GM12878 (cell line): ENCODE measurements at regions not wholly inside any gene's neighbourhood (a gene's known extent, or its start where the extent isn't known, plus 50 kb on each side); places are given as distances from the start of the nearest gene placed in this dataset.

Experiments used
- ATAC-seq: fragments of 200-7000 bp; cut with Tn5 transposase; 3 replicates; pipeline ENCODE4 v1.9.1; 2020; ENCODE audit warnings: mild to moderate bottlenecking, moderate library complexity
- BruUV-seq: library from RNA; stranded (reverse); fragments of 400-500 nt; replicated peaks from 2 replicates; lab custom pipeline; 2021; lab: Mats Ljungman, UMichigan
- CTCF ChIA-PET: fragments of 300-600 bp; sonication (Branson Sonifier 250); formaldehyde crosslinking; extraction: SDS; loops from one replicate; lab custom pipeline; 2021; ENCODE audit warnings: inconsistent platforms; lab: Yijun Ruan, JAX
- POLR2A ChIA-PET: fragments of 350-600 bp; formaldehyde crosslinking; extraction: SDS; loops from one replicate; lab custom pipeline; 2021; ENCODE audit warnings: inconsistent platforms; lab: Charles Lee
- RAD21 ChIA-PET: fragments of 300-600 bp; sonication (Branson Sonifier 250); formaldehyde crosslinking; loops from one replicate; lab custom pipeline; 2023; ENCODE audit warnings: antibody characterized with exemption; ENCODE audit not compliant: unreplicated experiment; lab: Charles Lee
- SMC1A ChIA-PET: fragments of 300-600 bp; sonication (Branson Sonifier 250); formaldehyde crosslinking; loops from one replicate; lab custom pipeline; 2023; ENCODE audit not compliant: unreplicated experiment, uncharacterized antibody; lab: Charles Lee
- DNase-seq: peaks from one replicate; pipeline ENCODE4 v3.0.0-alpha.2; 2011; ENCODE audit warnings: low read depth, low spot score
- FAIRE-seq: peaks from 3 replicates; lab custom pipeline; 2011; peaks lifted over from hg19 to GRCh38; lab: Jason Lieb, UNC
- H2AFZ ChIP-seq: 2 replicates; pipeline ENCODE4 v1.6.0; 2011; ENCODE audit warnings: low read depth, low read length, control low read depth; ENCODE audit not compliant: control insufficient read depth
- H3K27ac ChIP-seq: 2 replicates; pipeline ENCODE4 v1.5.1; 2011; ENCODE audit warnings: control low read depth; ENCODE audit not compliant: control insufficient read depth, insufficient read depth
- H3K27me3 ChIP-seq, 2 experiments: replicated peaks in 1 of 2; 2 replicates each; pipeline versions ENCODE4 v1.6.0 to v1.6.1; 2011; ENCODE audit warnings: low read length in 1 of 2; ENCODE audit not compliant: control insufficient read depth in 2 of 2, insufficient read depth in 2 of 2
- H3K36me3 ChIP-seq, 2 experiments: 2 replicates each; pipeline ENCODE4 v1.5.1; 2011; ENCODE audit warnings: low read length in 1 of 2; ENCODE audit not compliant: control insufficient read depth in 2 of 2, insufficient read depth in 2 of 2
- H3K4me1 ChIP-seq: 2 replicates; pipeline ENCODE4 v1.6.1; 2011; ENCODE audit warnings: mild to moderate bottlenecking, low read length, moderate library complexity, mixed read lengths; ENCODE audit not compliant: control insufficient read depth, insufficient read depth
- H3K4me2 ChIP-seq: 2 replicates; pipeline ENCODE4 v1.6.0; 2011; ENCODE audit warnings: control low read depth; ENCODE audit not compliant: control insufficient read depth, insufficient read depth
- H3K4me3 ChIP-seq: fragments of 200-600 bp; sonication (generic); 2 replicates; pipeline ENCODE4 v1.5.1; 2016
- H3K79me2 ChIP-seq: 2 replicates; pipeline ENCODE4 v1.6.0; 2011; ENCODE audit warnings: low read length; ENCODE audit not compliant: control insufficient read depth, insufficient read depth
- H3K9ac ChIP-seq: 2 replicates; pipeline ENCODE4 v1.8.0; 2011; ENCODE audit warnings: low read length, control low read depth, mixed read lengths; ENCODE audit not compliant: control insufficient read depth, insufficient read depth
- H3K9me3 ChIP-seq: replicated peaks from 3 replicates; pipeline ENCODE4 v1.5.1; 2011; ENCODE audit warnings: mild to moderate bottlenecking, low read length; ENCODE audit not compliant: control insufficient read depth, insufficient read depth
- H4K20me1 ChIP-seq: 2 replicates; pipeline ENCODE4 v1.6.0; 2011; ENCODE audit not compliant: control insufficient read depth, insufficient read depth
- SMC3 ChIP-seq: IDR thresholded peaks from 2 replicates; pipeline ENCODE4 v1.6.1; 2011; ENCODE audit warnings: low read length, improper control_type of control experiment, borderline replicate concordance
- YY1 ChIP-seq: IDR thresholded peaks from 2 replicates; pipeline ENCODE4 v1.6.1; 2011; ENCODE audit warnings: low read depth, mild to moderate bottlenecking, low read length
- WGBS: methylation state at CpG from one replicate; pipeline ENCODE4 v1.1.6; 2016; ENCODE audit warnings: low lambda C conversion rate; ENCODE audit not compliant: insufficient replicate concordance, insufficient coverage; ENCODE audit errors: missing lambda C conversion rate; 5-methylcytosine and 5-hydroxymethylcytosine counted together
- in situ Hi-C: fragments of 300-500 bp; cut with MboI; formaldehyde crosslinking; loops from 9 replicates; pipeline ENCODE4 v1.14.3; 2018; ENCODE audit warnings: mixed read lengths
- intact Hi-C: fragments of 100-400 bp; cut with micrococcal nuclease; formaldehyde crosslinking; loops from one replicate; pipeline ENCODE4 v1.14.2; 2022; ENCODE audit not compliant: unreplicated experiment
- TF ChIP-seq, protein P1 (sequence below): IDR thresholded peaks from 2 replicates; pipeline ENCODE4 v1.6.1; 2012; ENCODE audit warnings: low read length, inconsistent platforms
- TF ChIP-seq, protein P2 (sequence below): IDR thresholded peaks from 2 replicates; pipeline ENCODE4 v1.6.1; 2011; ENCODE audit warnings: low read depth, low read length, improper control_type of control experiment, borderline replicate concordance
- TF ChIP-seq, protein P3 (sequence below): IDR thresholded peaks from 2 replicates; pipeline ENCODE4 v1.6.1; 2011; ENCODE audit warnings: borderline replicate concordance, low read depth, mild to moderate bottlenecking, moderate library complexity, mixed read lengths, low read length; ENCODE audit not compliant: insufficient read depth; ENCODE audit errors: extremely low read length

DNA sequence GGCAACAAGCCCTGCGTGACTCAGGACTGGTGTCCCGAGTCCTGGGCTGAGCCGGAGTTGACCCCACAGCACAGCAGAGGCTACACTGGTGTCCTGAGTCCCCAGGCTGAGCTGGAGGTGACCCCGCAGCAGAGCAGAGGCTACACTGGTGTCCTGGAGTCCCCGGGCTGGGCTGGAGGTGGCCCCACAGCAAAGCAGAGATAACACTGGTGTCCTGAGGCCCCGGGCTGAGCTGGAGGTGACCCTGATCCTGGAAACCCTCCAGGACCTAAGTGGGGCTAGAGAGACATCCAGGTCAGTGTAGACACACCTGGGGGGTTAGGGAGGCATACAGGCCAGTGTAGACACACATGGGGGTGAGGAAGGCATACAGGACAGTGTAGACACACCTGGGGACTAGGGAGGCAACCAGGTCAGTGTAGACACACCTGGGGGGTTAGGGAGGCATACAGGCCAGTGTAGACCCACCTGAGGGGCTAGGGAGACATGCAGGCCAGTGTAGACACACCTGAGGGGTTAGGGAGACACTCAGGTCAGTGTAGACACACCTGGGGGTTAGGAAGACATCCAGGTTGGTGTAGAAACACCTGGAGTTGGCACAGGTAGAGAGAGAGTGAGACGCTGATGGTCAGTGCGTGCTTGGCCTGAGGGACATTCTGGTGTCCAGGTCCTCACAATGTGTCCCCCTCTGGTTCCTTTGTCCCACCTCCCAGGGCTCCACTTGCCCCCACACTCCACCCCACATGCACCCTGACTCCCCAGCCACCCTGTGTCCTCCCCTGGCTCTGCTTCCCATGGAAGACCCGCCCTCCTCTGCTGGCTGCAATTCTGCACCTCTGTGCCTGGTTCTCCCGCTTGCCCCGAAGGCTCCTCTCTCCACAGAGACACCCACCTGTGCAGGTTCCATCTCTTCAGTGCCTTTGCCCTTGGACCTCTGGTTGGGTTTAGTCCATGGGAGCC is 321.6 kb upstream of the SFSWAP start:
- Histone ChIP-seq H3K4me1 (no peaks in the 10 kb centered on the region), H3K79me2 (no peaks in the 10 kb centered on the region), H3K27me3 (no peaks in the 10 kb centered on the region), H3K9me3 (no peaks in the 10 kb centered on the region), H3K4me2 (no peak overlapping the region), H3K36me3 (no peaks in the 10 kb centered on the region), H3K27ac (no peak overlapping the region), H2AFZ (no peak overlapping the region), H4K20me1 (no peaks in the 10 kb centered on the region), H3K9ac (no peak overlapping the region), H3K4me3 (no peak overlapping the region)
- SMC1A ChIA-PET, result no interaction called here
- WGBS, result 36% methylated on average over 10 of the region's 11 CpGs
- in situ Hi-C loops (no loop called here), intact Hi-C loops (no loop called here)
- no peak for DNase-seq
- TF ChIP-seq YY1, result no peak
- no peak for TF ChIP-seq SMC3
- TF ChIP-seq, protein P1, sequence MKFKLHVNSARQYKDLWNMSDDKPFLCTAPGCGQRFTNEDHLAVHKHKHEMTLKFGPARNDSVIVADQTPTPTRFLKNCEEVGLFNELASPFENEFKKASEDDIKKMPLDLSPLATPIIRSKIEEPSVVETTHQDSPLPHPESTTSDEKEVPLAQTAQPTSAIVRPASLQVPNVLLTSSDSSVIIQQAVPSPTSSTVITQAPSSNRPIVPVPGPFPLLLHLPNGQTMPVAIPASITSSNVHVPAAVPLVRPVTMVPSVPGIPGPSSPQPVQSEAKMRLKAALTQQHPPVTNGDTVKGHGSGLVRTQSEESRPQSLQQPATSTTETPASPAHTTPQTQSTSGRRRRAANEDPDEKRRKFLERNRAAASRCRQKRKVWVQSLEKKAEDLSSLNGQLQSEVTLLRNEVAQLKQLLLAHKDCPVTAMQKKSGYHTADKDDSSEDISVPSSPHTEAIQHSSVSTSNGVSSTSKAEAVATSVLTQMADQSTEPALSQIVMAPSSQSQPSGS, result no peak
- TF ChIP-seq, protein P2, sequence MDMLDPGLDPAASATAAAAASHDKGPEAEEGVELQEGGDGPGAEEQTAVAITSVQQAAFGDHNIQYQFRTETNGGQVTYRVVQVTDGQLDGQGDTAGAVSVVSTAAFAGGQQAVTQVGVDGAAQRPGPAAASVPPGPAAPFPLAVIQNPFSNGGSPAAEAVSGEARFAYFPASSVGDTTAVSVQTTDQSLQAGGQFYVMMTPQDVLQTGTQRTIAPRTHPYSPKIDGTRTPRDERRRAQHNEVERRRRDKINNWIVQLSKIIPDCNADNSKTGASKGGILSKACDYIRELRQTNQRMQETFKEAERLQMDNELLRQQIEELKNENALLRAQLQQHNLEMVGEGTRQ, result no peak
- TF ChIP-seq, protein P3, sequence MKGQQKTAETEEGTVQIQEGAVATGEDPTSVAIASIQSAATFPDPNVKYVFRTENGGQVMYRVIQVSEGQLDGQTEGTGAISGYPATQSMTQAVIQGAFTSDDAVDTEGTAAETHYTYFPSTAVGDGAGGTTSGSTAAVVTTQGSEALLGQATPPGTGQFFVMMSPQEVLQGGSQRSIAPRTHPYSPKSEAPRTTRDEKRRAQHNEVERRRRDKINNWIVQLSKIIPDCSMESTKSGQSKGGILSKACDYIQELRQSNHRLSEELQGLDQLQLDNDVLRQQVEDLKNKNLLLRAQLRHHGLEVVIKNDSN, result no peak
- CTCF ChIA-PET, result interaction anchor here (0.8 kb wide), 1 partner anchor 66 kb away, joined by 3 read pairs; no protein-coding TSS in a partner anchor
- no TSS peak for BruUV-seq
- FAIRE-seq, result no peak
- RAD21 ChIA-PET, result no interaction called here
- POLR2A ChIA-PET, result no interaction called here
- ATAC-seq, result no peak
